ENCODE measurements at regions not wholly inside any gene's neighbourhood (a gene's known extent, or its start where the extent isn't known, plus 50 kb on each side); places are given as distances from the start of the nearest gene placed in this dataset.

- H3K36me3 ChIP-seq (ENCODE audit: control insufficient read depth in 4 of 4, insufficient read depth in 3 of 4, low read depth in 1 of 4, low read length in 3 of 4), result no peaks in the 10 kb centered on the region
- no peak for TF ChIP-seq HNF4G (IDR thresholded peaks at IDR 0.05)
- no peak for TF ChIP-seq JUND (IDR thresholded peaks at IDR 0.05)
- TF ChIP-seq YY1 (IDR thresholded peaks at IDR 0.05), result no peak
- TF ChIP-seq SP1 (IDR thresholded peaks at IDR 0.05), result no peak
- no peak for TF ChIP-seq NR2F2 (IDR thresholded peaks at IDR 0.05)
- TF ChIP-seq FOXA2 (IDR thresholded peaks at IDR 0.05), result no peak
- no peaks in the 10 kb centered on the region for H3K27me3 ChIP-seq (ENCODE audit: control insufficient read depth in 4 of 4, insufficient read depth in 4 of 4, low read length in 3 of 4)
- no peak overlapping the region for H3K4me3 ChIP-seq (ENCODE audit: low read depth in 1 of 3, low read length in 3 of 3)
- H3K4me1 ChIP-seq (ENCODE audit: control insufficient read depth in 4 of 4, insufficient read depth in 4 of 4, low read length in 3 of 4), result no peaks in the 10 kb centered on the region
- no peak overlapping the region for H3K9ac ChIP-seq (ENCODE audit: low read depth in 1 of 2, low read length in 2 of 2)
- no peak for DNase-seq (ENCODE audit: low spot score)
- no peaks in the 10 kb centered on the region for H3K9me3 ChIP-seq (ENCODE audit: control insufficient read depth in 4 of 4, low read length in 3 of 4)
- H3K27ac ChIP-seq (ENCODE audit: low read depth in 1 of 2, low read length in 2 of 2), result no peak overlapping the region
- WGBS, result 99% methylated on average over 2 of the region's 2 CpGs
These were observed 416.1 kb downstream of the TMEM38B start for GRCh38 chr9:106110483-106110882.

GRCh38 chr9:106111039-106111730 lies 416.8 kb downstream of the TMEM38B start:
- no peaks in the 10 kb centered on the region for H3K4me1 ChIP-seq (ENCODE audit: control insufficient read depth in 4 of 4, insufficient read depth in 4 of 4, low read length in 3 of 4)
- TF ChIP-seq CTCF (IDR thresholded peaks at IDR 0.05; ENCODE audit: low read depth, low read length, missing input control) (no peak), HNF4A (conservative IDR thresholded peaks at IDR 0.05) (no peak), FOXA2 (IDR thresholded peaks at IDR 0.05) (no peak), FOXA1 (IDR thresholded peaks at IDR 0.05) (no peak), NR2F2 (IDR thresholded peaks at IDR 0.05) (no peak), GABPA (IDR thresholded peaks at IDR 0.05 in 1 of 2, conservative IDR thresholded peaks at IDR 0.05 in 1 of 2) (no peak), REST (IDR thresholded peaks at IDR 0.05) (no peak)
- H3K27ac ChIP-seq (ENCODE audit: low read depth in 1 of 2, low read length in 2 of 2), result no peak overlapping the region
- 69% methylated on average over 6 of the region's 6 CpGs for WGBS
- no peaks in the 10 kb centered on the region for H3K9me3 ChIP-seq (ENCODE audit: control insufficient read depth in 4 of 4, low read length in 3 of 4)
- H3K4me3 ChIP-seq (ENCODE audit: low read depth in 1 of 3, low read length in 3 of 3), result no peak overlapping the region
- H3K36me3 ChIP-seq (ENCODE audit: control insufficient read depth in 4 of 4, insufficient read depth in 3 of 4, low read depth in 1 of 4, low read length in 3 of 4), result no peaks in the 10 kb centered on the region
- H3K9ac ChIP-seq (ENCODE audit: low read depth in 1 of 2, low read length in 2 of 2), result no peak overlapping the region
- no peaks in the 10 kb centered on the region for H3K27me3 ChIP-seq (ENCODE audit: control insufficient read depth in 4 of 4, insufficient read depth in 4 of 4, low read length in 3 of 4)
- no peak for DNase-seq (ENCODE audit: low spot score)

- no peak overlapping the region for H3K27ac ChIP-seq (ENCODE audit: low read depth in 1 of 2, low read length in 2 of 2)
- no peak overlapping the region for H3K9ac ChIP-seq (ENCODE audit: low read depth in 1 of 2, low read length in 2 of 2)
- H3K27me3 ChIP-seq (ENCODE audit: control insufficient read depth in 4 of 4, insufficient read depth in 4 of 4, low read length in 3 of 4), result no peaks in the 10 kb centered on the region
- no peak for DNase-seq (ENCODE audit: low spot score)
- no peaks in the 10 kb centered on the region for H3K36me3 ChIP-seq (ENCODE audit: control insufficient read depth in 4 of 4, insufficient read depth in 3 of 4, low read depth in 1 of 4, low read length in 3 of 4)
- WGBS, result 92% methylated on average over 5 of the region's 5 CpGs
- H3K9me3 ChIP-seq (ENCODE audit: control insufficient read depth in 4 of 4, low read length in 3 of 4), result no peaks in the 10 kb centered on the region
- no peak overlapping the region for H3K4me3 ChIP-seq (ENCODE audit: low read depth in 1 of 3, low read length in 3 of 3)
- no peaks in the 10 kb centered on the region for H3K4me1 ChIP-seq (ENCODE audit: control insufficient read depth in 4 of 4, insufficient read depth in 4 of 4, low read length in 3 of 4)
- TF ChIP-seq RXRA (IDR thresholded peaks at IDR 0.05), result no peak
- TF ChIP-seq EGR1 (IDR thresholded peaks at IDR 0.05; ENCODE audit: low read depth in 2 of 2), result no peak
- no peak for TF ChIP-seq NR2F2 (IDR thresholded peaks at IDR 0.05)
- TF ChIP-seq FOXA2 (IDR thresholded peaks at IDR 0.05), result no peak
- TF ChIP-seq SP1 (IDR thresholded peaks at IDR 0.05), result no peak
- TF ChIP-seq REST (IDR thresholded peaks at IDR 0.05), result no peak
- no peak for TF ChIP-seq CTCF (IDR thresholded peaks at IDR 0.05; ENCODE audit: low read depth, low read length, missing input control)
These were observed 418.6 kb downstream of the TMEM38B start for GRCh38 chr9:106112935-106113334.

Data from liver (tissue), 8 donors.